DMS53 treated with DMSO at 0.1 percent for 48 hours (cell line): ENCODE measurements at regions not wholly inside any gene's neighbourhood (a gene's known extent, or its start where the extent isn't known, plus 50 kb on each side); places are given as distances from the start of the nearest gene placed in this dataset.

ENCODE experiments used
- DNase-seq: peaks from one replicate; lab custom pipeline; 2025; ENCODE audit not compliant: unreplicated experiment; lab: John Stamatoyannopoulos, UW

DNA sequence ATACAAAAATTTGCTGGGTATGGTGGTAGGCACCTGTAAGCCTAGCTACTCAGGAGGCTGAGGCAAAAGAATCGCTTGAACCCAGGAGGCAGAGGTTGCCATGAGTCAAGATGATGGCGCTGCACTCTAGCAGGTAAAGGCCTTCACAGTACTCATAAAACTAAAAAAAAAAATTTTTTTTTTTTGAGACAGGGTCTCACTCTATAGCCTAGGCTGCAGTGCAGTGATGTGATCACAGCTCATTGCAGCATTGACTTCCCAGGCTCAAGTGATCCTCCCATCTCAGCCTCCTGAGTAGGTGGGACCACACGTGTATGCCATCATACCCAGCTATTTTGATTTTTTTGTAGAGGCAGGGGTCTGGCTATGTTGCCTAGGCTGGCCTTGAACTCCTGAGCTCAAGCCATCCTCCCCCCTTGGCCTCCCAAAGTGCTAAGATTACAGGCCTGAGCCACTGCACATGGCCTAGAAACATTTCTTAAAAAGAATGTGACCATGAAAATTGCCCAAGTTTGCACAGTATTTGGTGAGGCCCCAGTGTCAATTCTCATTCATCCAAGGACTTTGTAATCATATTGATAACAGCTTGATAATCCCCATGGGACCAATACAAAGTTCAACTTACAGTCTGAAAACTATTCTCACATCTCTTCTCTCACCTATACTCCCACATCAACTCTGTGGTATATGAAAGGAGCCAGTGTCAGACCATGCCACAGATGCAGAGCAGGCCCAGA, 64.2 kb upstream of the MYCN start:
- DNase-seq, result no peak

DNA sequence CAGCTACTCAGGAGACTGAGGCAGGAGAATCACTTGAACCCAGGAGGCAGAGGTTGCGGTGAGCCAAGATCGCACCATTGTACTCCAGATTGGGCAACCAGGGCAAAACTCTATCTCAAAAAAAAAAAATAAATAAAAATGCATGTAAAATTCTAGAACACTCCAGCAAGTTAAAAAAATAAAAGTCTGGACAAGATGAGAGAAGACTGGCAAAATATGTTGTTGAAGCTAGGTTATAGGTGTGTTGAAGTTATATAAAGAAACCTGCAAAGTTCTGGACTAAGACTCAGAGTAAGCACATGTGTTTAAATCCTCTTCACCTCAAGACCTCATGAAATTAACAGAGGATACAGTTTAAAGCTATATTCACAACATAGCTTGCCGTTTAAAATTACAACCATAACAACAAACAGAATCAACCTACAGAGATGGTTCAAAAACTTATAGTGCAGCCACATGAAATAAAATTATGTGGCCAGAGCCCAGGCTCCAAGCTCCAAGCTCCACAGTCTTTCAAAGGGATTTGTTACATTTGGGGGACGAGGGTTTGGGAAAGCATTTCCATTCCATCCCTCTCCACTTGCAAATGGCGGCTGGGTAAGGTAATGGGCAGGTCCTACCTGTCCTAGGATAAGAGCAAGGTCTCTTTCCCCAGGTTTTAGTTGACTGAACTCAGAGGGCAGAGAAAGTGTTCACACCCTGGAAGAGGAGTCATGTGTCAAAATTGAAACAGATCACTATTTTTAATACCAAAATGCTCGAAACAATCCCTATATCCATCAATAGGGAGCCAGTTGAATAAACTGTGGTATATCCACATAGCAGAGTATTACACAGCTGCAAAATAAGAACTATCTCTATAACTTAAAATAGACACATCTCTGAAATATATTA, 59.9 kb upstream of the MYCN start:
- DNase-seq, result no peak

DNA sequence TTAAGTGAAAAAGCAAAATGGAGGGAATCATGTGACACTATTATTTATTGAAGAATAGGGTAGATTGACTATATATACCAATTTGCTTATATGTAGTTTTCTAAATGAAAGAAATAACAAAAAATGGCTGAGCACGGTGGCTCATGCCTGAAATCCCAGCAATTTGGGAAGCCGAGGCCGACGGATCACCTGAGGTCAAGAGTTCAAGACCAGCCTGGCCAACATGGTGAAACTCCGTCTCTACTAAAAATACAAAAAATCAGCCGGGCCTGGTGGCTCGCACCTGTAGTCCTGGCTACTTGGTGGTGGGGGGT, 59.3 kb upstream of the MYCN start:
- no peak for DNase-seq

DNA sequence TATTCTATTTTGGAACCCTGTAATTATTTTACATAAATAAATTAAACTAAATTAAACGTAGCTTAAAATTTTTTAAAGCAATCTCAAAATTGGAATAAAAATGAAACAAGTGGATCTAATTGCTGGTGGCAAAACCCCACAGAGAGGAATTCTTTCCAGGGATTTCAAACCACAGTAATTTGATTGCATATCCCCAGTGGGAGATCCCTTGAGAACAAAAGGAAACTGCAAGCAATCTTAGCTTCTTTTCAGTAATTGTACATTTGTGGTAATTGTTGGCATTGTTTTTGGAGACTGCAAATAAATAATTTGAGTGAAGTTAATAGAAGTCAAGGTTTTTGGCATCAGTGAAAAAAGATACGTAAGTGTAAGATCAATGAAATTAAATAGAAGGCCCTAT, 58.7 kb upstream of the MYCN start:
- DNase-seq, result no peak

DNA sequence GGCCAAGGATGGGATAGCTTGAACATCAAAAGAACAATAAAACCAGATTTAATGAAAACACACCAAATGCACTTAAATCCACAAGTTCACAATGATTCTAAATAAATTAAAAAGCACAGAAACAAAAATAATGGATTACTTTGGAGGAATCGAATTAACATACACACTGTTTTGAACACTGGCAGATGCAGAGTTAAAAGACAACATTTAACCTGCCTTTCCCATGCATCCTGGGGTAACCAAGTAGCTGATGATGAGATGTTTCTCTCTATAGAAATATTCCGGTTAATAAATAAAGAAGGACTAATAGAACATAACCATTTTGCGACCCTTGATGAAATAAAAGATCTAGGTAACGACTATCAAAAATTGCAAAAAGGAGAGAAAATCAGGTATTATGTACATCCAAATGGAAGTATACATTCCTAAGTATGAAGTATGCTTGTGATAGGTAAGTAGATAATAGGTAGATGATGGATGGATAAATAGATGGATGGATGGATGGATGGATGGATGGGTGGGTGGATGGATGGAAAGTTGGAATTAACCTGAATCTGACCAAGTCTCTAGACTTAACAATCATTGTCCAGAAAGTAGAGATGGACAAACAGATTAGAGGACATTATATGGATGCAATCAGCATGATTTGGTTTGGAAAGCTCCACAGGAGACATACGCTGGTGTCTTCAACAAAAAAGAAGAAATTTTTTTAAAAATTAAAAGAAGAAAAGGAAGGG, 57.4 kb upstream of the MYCN start:
- no peak for DNase-seq

DNA sequence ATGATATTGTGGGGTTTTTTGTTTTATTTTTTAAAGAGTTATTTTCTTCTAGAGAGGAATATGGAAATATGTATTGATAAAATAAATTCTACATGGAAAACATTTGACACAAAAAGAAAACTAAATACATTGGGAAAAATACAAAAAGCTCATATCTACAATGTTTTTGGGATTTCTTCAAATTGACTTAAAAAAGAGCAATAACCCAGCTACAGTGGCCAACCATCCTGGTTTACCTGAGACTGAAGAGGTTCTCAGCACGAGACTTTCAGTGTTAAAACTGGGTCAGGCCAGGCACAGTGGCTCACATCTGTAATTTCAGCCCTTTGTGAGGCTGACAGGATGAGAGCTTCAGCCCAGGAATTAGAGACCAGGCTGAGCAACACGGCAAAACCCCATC, 56.7 kb upstream of the MYCN start:
- no peak for DNase-seq

DNA sequence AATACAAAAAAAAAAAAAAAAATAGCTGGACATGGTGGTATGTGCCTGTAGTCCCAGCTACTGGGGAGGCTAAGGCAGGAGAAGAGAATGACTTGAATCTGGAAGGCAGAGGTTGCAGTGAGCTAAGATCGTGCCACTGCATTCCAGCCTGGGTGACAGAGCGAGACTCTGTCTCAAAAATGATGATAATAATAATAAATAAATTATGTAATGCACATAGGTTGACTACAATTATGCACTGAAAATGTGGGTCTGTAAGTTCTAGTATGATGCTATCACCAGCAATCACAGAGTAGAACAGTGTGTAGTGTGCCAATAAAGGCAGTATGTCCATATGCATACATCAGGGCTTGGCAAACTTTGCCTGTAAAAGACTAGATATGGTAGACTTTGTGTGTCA, 55.6 kb upstream of the MYCN start:
- DNase-seq, result no peak

DNA sequence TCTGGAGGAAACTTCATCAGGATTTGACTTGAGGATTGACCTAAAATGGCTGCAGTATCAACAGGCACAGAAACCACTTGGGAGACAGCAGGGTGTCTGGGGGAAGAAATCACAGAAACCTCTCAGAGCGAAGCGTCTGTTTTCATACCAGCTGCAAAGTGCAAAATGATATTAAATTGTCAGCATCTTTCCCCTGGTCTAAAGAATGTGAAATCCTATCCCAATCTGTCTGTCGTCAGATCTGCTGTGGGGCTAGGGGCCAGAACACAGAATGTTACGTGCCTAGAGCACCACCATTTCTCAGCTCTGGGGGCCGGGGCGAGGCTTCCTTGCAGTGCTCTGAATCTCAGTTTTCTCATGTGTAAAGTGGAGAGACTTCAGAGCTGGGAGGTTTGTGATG, 54.1 kb upstream of the MYCN start:
- DNase-seq, result no peak

DNA sequence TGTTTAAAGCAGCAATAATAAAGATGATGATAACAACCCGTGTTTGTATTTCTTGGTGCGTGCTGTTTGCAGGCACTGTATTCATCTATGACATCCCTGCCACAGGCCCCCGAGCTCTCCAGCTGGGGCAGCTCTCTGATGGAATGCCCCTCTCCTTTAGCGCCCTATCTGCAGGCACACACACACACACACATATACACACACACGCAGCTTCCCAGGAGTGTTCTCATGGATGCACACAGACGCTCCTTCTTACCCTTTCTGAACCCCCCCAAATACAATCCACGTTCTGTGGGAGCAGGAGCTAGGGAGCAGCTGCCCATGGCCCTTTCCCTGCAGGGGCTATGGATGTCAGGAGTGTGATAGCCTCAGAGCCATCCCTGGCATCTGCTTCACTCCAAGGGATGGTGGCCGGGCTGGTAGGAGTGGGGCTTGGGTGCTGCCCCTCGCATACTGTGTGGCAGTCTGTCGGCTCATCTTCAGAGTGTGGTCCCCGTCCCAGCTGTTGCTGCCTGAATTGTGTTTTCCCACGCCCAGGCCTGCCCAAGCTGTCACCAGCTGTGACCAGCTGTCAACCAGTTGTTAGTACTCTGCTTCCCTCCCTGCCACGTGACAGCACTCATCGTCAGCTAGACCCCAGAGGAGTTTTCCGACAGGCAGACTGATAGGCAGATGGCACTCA, 50.8 kb upstream of the MYCN start:
- no peak for DNase-seq

DNA sequence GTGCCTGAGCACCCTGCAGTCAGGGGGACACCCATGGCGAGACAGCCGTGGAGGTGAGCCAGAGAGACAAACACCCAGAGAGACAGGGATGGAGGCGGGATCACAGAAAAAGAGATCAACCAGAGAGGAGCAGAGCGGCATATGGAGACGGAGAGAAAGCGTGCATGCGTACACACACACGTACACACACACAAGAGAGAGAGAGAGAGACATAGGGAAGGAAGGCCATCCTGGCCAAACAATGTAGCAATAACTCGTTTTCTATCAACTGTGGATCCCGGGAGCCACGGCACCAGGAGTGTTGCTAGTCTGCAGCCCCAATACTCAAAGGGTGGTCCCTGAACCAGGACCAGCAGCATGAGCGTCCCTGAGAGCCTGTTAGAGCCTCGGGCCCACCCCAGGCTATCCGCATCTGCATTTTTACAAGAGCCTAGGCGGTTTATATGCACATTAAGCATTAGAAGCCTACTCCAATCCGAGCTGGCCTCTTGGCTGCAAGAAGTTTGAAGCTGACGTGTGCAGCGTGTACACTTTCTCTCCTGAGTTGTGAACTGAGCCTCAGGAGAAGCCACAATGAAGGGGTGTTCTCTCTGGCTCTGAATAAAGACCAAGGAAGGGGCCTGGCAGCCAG, 50.1 kb upstream of the MYCN start:
- DNase-seq, result no peak
